HG02943 (cell line): ENCODE measurements at regions not wholly inside any gene's neighbourhood (a gene's known extent, or its start where the extent isn't known, plus 50 kb on each side); places are given as distances from the start of the nearest gene placed in this dataset.

Experiments used
- ATAC-seq: cut with Tn5 transposase; IDR thresholded peaks from one replicate; pipeline ENCODE4 v1.9.1; 2021; ENCODE audit warnings: mild to moderate bottlenecking, low read depth, moderate library complexity; ENCODE audit not compliant: unreplicated experiment

- no peak for ATAC-seq
These were observed 145.4 kb upstream of the PLEKHG7 start for GRCh38 chr12:92557422-92557724.

GRCh38 chr12:92556637-92557421, 146.0 kb upstream of the PLEKHG7 start:
- ATAC-seq, result no peak

GRCh38 chr12:92556141-92556540, 146.6 kb upstream of the PLEKHG7 start:
- no peak for ATAC-seq

GRCh38 chr12:92554158-92555073, 148.4 kb upstream of the PLEKHG7 start:
- ATAC-seq, result no peak

GRCh38 chr12:92553389-92553788, 149.4 kb upstream of the PLEKHG7 start:
- ATAC-seq, result no peak

- no peak for ATAC-seq
These were observed 150.2 kb upstream of the PLEKHG7 start for GRCh38 chr12:92552412-92553108.

GRCh38 chr12:92551853-92552397, 150.9 kb upstream of the PLEKHG7 start:
- peak; percentile 52 for ATAC-seq

- ATAC-seq, result no peak
These were observed 151.6 kb upstream of the PLEKHG7 start for GRCh38 chr12:92551210-92551609.

- no peak for ATAC-seq
These were observed 152.1 kb upstream of the PLEKHG7 start for GRCh38 chr12:92550661-92551060.

GRCh38 chr12:92550254-92550653, 152.5 kb upstream of the PLEKHG7 start:
- no peak for ATAC-seq

- no peak for ATAC-seq
These were observed 153.3 kb upstream of the PLEKHG7 start for GRCh38 chr12:92549516-92549915.

GRCh38 chr12:92547906-92548305, 154.9 kb upstream of the PLEKHG7 start:
- no peak for ATAC-seq

GRCh38 chr12:92547420-92547819, 155.4 kb upstream of the PLEKHG7 start:
- no peak for ATAC-seq

GRCh38 chr12:92546635-92547348, 156.0 kb upstream of the PLEKHG7 start:
- peak; percentile 79 for ATAC-seq

- ATAC-seq, result peak; percentile 37
These were observed 156.5 kb upstream of the PLEKHG7 start for GRCh38 chr12:92546259-92546634.

- ATAC-seq, result no peak
These were observed 158.5 kb upstream of the PLEKHG7 start for GRCh38 chr12:92544322-92544721.

GRCh38 chr12:92543840-92544239, 158.9 kb upstream of the PLEKHG7 start:
- ATAC-seq, result no peak

GRCh38 chr12:92543359-92543758, 159.4 kb upstream of the PLEKHG7 start:
- no peak for ATAC-seq

GRCh38 chr12:92541731-92542130, 161.1 kb upstream of the PLEKHG7 start:
- ATAC-seq, result no peak

- ATAC-seq, result no peak
These were observed 161.9 kb upstream of the PLEKHG7 start for GRCh38 chr12:92540782-92541423.
